HG03439 (cell line): ENCODE measurements at regions not wholly inside any gene's neighbourhood (a gene's known extent, or its start where the extent isn't known, plus 50 kb on each side); places are given as distances from the start of the nearest gene placed in this dataset.

ENCODE experiments used
- ATAC-seq: cut with Tn5 transposase; IDR thresholded peaks from one replicate; pipeline ENCODE4 v1.9.1; 2021; ENCODE audit warnings: mild to moderate bottlenecking, moderate library complexity; ENCODE audit not compliant: unreplicated experiment

DNA sequence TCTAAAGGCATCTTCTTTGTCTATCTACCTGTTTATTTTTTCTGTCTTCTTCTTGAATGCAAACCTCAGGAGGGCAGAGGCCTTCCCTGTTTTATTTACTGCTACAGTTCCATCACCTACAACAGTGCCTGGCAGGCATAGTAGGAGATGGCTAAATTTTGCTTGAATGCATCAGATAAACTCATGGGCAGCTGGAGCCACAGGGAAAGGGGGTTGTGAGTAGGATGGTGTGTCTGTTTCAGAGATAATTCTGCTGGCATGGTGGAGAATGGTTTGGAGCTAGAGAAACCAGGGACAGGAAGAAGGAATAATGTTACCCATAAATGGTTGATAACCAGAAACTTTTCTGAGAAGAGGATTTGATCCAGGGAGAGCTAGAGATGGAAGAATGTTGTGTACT, 189.8 kb upstream of the BRINP1 start:
- ATAC-seq, result no peak

DNA sequence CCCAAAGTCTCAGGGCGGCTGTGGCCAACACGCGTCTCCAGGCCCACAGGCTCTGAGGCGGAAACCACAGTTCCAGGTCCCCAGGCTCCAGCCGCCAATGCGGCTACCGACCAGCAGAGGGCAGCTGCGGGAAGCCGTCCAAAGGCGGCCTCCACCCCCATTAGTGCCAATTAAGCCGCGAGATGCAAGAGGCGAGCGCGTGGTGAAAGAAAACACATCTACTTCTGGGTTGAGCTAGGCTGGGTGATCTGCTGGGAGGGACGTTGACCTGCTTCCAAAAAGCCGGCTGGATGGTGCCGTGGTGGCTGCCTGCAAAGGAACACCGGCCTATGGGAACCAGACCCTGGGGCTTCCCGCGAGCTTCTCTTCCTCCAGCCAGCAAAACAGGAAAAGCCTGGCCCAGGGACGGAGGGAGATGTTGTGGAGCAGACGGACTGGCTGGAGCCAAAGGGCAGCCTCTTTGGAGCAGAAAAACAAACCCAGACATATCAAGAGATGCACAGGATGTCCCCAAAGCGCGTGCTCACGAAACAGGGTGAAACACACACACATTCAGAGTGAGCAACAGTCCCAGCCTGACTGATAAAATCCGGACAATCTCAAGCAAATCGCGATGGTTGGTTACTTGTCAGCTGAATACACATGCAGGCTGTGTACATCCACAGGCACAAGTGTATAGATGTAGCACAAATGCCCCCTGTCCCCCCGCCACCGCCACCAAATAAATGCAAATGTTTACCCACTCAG, 187.1 kb upstream of the BRINP1 start:
- ATAC-seq, result peak; percentile 93

DNA sequence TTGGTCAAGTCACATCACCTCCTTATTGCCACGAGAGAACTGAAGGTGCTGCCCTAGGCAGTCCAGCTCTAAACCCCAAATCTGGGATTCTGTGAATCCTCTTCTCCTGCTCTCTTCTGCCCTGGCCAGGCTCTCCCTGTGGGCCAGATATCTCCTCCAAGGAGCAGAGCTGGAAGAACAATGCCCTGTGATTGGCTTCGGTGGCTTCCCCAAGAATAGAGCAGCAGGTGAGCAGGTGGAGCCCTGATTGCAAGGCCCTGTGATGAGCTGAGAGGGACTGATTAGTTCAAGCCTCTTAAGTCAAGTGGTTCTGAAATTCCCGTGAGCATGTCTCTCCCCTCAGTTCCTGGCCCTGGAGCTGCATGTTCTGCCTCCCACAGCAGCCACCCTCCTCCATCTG, 175.3 kb upstream of the BRINP1 start:
- ATAC-seq, result no peak

DNA sequence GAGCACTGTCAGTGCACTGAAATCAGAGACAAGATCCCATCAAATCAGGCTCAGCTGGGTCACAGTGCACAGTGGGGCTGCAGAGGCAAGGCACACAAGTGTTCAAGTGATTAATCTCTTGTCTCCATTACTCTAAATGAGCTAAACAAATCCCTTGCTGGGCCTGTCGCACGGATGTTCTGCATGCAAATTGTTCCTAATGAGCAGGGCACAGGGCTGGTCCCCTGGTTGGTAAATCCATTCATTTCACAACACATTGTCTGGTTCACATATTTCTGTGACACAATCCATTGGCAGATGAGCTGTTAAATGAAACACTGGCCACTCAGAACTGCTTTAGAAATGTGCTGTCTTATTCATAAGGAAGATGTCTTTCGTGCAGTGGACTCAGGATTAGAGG, 167.9 kb upstream of the BRINP1 start:
- ATAC-seq, result no peak

DNA sequence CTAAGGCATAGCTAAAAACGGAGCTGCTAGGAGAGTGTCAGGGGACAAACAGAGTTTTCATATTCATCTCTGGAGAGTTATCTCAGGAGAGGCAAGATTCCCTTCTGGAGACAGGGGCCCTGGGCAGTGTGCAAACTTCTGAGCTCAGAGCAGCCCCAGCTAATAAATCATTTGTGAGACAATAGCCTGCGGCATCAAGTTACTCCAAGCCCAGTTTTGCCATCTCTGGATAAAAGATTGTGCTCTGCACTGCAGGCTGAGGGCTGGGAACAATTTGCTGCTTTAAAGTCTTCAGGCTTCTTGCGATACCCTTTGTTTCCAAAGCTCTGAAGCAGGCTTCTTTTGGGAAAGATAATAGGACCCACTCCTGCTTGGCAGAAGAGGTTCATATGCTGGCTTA, 164.3 kb upstream of the BRINP1 start:
- ATAC-seq, result no peak

DNA sequence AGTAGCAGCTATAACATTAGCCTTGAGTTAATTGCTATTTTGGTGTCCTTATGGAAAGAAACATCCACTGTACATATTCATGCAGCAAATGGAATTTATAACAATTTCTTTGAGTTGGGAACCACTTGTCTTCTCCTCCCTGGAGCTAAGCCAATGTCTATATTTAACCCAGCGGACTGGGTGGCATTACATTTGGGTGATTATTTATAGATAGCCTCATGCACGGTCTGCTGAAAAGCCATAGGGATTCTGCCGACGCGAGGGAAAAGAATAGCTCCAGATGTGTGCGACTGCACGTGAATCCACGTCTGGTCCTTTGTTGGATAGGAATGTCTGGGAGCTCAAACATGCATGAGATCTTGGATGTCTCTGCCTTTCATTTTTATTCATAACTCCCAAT, 157.5 kb upstream of the BRINP1 start:
- no peak for ATAC-seq

DNA sequence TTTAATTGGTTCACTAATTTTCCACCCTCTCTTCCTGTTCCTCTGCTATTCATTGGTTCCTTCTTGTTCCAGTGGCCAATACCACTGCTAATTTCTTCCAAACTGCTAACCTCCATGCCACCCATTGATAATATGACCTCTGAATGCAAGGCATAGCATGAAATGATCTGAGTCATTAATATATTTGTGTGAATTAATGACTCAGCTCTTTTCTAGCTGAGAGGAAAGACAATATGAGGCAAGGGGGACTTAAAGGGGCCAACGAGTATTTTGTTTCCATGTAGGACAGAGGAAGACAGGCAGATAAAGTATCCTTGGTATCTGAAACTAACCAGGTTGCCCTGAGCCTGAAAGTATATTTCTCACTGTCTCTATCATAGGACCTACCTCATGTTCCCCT, 154.3 kb upstream of the BRINP1 start:
- ATAC-seq, result no peak

DNA sequence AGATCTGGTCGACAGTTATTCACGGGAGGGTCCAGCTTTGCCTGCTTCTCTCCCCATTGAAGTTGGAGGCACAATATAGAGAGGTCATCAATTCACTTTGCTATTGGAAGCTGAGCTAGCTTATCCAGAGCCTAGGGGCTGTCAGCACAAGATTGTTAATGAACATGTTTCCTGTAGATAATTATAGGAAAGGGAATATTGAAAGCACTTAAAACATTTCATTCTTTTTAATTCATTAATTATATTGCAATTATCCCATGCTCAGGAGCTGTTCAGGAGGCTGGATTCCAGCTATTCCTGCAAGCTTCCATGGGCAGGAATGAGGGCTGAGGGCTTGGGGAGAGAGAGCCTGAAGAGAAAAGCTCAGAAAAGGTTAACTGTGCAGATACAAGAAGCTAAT, 153.1 kb upstream of the BRINP1 start:
- ATAC-seq, result no peak

DNA sequence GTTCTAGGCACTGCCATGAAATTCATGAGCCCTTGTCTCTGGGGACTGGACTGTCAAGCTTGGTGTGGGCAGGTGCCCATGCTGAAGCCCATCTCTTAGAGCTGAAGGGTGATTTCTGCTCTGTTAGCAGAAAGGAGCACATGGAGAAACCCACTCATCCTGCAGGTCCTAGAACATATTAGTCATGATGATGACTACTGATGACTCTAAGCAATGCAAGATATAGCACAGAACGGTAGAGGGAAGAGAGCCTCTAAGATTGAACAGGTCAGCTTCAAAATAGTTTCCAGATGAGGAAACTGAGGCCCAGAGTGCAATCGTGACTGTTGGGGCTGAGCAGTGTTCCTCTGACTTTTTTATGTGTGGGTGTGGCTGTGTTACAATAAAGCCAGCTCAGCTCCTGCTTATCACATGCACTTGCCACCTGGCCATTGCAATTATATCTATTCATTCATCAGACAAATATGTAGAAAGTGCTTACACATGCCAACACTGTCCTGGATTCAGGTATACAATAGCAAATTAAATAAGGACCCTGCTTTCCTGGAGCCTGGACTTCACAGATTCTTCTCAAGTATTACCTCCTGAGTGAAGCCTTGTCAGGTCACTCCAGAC, 140.2 kb upstream of the BRINP1 start:
- ATAC-seq, result no peak

DNA sequence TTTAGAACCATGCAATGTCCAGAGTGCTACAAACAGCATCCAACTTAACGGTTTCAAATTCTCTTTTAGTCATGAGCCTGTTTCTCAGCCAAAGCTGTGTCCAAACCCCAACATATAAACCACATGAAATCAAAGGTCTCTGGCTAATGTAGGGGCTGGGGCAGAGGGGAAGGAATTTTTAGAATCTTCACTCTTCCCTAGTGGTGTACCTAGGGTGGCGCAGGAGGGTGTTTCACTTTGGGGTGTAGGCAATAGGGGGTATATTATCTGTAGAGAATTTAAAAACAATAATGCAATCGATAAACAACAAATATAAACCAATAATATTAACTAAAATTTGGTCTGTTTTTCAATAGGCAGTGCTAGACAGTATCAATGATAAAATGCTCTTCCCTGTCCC, 132.1 kb upstream of the BRINP1 start:
- ATAC-seq, result no peak

DNA sequence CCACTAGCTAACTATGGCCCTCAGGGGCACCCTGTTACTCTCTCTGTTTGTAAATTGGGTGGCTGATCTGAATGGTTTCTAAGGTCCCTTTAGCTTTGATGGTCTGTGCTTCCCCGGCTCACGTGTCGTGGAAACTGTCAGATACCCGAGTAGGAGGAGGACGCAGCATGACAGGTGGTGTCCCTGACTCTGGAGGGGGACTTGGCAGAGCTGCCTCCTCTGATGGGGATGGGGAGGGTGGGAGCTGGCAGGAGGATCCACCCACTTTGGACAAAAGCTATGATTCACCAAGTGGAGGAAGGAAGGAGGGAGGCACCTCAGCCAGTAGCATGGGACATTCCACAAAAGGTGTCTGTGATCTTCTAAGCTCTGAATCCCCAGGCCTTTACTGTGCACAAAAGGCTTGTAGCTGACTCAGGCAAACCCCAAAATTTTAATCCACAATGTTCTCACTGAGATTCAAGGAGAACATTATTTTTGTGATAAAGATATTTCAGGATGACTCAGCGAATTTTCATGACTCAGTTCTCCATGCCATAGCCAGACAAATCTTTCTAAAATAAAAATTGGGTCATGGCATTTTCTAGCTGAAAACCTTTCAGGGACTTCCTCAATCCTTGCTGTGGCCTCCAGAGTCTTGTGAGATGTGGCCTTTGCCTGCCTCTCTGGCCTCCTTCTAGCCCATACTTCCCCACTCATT, 131.0 kb upstream of the BRINP1 start:
- ATAC-seq, result no peak

DNA sequence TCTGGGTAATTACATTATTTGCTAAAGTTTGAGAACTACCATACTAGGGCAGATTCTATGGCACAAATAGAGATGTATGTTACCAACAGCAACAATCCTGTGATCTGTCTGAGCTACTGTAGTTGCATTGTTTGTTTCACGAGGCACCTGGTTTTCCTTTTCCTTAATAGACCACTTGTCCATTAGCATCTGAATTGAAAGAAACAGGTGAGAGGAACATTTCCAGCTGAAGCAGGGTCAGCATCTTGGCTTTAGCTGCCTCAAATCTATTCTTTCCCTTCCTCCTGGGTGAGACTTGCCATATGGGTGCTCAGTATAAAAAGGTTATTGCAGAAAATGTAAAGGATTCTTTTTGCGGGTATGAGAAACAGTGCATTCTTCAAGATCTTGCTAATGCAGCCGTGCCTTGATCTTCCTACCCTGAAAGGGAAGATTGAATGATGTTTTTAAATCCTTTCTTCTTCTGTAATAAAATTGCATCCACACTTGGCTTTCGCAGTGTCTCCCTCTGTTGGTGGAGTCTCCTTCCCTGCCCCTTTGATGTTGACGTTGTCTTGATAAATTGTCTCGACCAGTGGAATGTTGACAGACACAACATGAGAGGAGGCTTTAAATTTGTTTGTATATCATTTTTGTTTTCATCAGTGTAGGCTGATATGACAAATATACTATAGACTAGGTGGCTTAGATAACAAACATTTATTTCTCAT, 118.0 kb upstream of the BRINP1 start:
- ATAC-seq, result no peak

DNA sequence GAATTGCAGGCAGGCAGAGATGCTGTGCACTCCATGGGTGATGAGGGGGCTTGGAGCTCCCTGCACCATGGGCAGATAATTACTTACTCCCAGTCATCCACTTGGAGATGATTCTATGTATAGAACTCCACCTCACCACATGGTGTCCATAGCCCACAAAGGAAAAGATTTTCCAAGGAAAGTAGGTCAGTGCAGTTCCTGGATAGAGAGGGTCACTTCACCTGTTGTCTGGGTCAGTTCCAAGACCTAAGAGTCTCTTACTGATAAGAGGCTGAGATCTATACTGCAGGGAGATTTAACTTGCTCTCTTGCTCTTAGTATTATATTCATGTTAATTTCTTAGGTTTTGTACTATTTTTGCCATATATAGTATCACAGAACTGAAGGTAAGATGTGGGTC, 113.9 kb upstream of the BRINP1 start:
- no peak for ATAC-seq

DNA sequence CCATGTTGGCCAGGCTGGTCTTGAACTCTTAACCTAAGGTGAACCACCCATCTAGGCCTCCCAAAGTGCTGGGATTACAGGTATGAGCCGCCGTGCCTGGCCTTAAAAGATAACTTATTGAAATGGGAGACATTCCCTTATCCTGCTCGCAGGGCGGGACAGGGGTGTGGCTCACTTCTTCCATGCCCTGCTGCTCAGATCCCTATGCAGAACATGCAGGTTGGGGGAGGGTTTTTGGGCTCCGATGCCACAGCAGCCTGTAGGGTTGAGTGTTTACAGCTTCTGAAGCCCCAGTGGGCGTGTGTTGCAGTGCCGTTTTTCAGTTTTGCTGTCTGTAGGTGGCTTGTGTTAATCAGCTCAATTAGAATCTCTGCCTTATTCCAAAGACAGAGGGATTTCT, 108.0 kb upstream of the BRINP1 start:
- ATAC-seq, result no peak

DNA sequence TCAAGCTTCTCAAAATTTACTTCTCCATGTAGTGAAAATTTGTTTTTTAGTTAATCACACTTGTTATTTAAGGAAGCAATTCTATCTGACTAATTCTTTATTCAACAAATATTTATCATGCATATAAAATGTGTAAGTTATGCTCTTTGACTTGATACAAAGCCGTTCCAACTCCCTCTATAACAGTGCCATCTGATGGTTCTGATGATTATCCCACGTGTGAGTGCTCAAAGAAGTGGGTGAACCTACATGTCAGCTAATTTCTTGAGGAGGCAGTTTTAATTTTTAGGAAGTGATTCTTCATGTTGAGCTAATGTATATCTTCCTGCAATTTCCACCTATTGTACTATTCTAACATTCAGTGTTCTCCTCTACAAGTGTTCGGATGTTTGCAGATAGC, 88.8 kb upstream of the BRINP1 start:
- ATAC-seq, result no peak

DNA sequence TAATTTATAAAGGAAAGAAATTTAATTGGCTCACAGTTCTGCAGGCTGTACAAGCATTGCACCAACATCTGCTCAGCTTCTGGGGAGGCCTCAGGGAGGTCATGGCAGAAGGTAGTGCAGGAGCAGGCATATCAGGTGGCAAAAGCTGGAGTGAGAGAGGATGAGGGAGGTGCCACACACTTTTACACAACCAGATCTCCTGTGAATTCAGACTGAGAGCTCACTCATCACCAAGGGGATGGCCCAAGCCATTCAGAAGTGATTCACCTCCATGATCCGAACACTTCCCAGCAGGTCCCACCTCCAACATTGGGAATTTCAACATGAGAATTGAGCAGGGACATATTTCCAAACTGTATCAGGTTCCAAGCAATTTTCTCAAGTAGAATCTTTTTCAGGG, 84.7 kb upstream of the BRINP1 start:
- ATAC-seq, result no peak

DNA sequence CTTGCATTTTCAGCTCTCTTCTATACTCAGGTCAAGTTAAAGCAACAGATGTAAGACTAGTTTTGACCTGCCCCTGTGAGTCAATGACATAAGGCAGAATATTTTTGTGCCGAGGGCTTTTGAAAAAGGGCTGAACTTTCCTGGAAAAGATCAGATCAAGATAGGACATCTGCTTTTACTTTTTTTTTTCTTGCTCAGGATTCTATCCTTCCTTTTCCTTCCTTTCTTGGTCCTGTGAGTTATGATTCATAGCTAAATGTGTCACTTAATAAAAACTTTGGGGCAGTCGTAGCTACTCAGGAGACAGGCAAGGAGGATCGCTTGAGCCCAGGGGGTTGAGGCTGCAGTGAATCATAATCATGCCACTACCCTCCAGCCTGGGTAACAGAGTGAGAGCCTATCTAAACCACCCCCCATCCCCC, 84.3 kb upstream of the BRINP1 start:
- no peak for ATAC-seq

DNA sequence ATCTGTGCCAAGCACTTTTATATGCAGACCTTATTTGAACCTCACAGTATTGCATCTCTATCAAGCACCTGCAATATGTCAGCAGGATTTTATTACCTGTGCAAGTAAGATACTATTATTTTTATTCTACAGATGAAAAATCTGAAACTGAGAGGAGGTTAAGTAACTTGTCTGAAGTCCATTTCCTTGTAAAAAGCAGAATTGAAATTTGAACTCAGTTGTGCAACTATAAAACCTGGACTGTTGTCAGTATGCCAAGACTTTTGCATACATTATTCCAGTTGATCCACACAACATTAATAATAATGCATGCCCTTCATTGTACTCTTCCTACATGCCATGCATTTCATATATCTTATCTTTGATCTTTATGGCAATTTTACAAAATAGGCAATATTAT, 82.2 kb upstream of the BRINP1 start:
- no peak for ATAC-seq

DNA sequence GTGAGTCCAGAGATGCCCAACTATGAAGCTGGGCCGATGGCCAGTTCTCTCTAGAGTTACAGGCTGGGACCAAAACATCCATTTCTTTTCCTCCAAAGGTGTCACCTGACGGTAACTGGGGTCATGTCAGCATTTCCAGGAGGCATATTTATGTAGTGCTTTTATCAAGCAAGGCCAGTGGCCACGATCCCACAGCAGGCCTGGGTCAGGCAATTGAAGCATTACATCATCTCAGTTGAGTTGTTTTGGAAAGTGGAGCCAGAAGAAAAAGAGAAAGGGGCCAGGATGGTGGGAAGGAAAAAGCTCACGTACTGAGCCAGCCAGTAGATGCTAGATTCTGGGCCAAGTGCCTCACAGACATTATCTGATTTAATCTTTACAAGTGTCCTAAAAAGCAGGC, 73.9 kb upstream of the BRINP1 start:
- ATAC-seq, result no peak

DNA sequence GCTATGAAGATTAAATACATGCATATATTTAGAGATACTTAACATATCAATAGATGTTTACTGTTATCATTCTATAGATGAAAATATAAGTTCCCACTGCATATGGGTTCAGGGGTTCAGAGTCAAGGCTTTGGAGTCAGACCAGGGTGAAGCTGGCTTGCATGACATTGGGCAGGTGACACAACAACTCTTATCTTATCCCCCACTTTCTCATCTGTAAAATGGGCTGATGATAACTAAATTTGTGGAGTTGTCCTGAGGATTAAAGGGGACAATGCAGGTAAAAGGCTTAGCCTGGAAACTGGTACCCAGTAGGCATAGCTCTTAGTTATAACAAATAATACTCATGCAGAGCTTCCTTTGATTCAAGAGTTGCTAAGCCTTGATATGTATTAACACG, 72.6 kb upstream of the BRINP1 start:
- ATAC-seq, result no peak

DNA sequence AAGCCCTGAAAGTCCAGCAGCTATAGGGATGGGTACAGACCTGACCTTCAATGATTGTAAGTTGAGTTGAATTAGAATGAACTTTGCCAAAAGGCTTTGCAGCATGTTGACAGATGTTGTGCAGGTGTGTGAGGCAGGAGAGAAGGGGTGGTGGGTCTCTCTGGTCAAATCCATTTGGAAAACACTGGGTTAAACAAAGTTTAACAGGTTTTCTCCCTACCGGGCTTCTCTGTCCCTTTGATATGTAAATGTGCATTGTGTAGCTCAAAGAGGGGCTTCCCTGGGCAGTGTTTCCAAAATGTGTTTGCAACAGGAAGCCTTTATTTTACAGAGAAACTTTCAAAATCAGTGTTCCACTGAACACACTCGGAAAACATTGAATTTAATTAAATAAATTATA, 72.1 kb upstream of the BRINP1 start:
- ATAC-seq, result no peak

DNA sequence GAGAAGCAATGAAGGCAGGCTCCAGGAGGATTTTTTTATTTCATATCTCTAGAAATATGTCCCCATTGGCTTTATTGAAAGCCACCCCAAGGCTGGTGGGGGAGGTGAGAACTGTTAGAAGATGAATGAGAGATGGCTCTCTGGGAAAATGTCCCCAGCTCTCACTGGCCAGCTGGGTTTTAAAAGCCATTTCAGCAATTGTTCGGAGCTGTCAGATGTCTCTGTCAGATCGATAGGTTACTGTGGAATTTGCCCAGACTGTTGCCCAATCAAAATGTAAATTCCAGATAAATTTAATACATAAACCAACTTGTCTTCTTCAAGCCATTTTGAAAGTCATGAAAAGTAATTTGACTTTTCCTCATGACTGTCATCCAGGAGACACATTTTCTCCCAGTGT, 67.0 kb upstream of the BRINP1 start:
- no peak for ATAC-seq
